ENCODE measurements at regions not wholly inside any gene's neighbourhood (a gene's known extent, or its start where the extent isn't known, plus 50 kb on each side); places are given as distances from the start of the nearest gene placed in this dataset.
"Not testable (repeated sequence)": the region's sequence is repeated elsewhere in the genome, so short reads cannot be mapped to it uniquely, and the experiment has no call there.

- POLR2A ChIA-PET; in situ Hi-C loops (cut with HindIII; ENCODE audit: low pct_unique_long_range_greater_than_20kb, low sequenced_read_pairs); H3K9me3 ChIP-seq (ENCODE audit: control insufficient read depth, insufficient read depth, low read depth, low read length); H3K4me3 ChIP-seq (ENCODE audit: low read depth in 2 of 2, low read length in 2 of 2); CTCF ChIA-PET; intact Hi-C loops (cut with micrococcal nuclease; ENCODE audit: unreplicated experiment); H3K27ac ChIP-seq (ENCODE audit: low read length); ATAC-seq; H3K27me3 ChIP-seq (ENCODE audit: control insufficient read depth, insufficient read depth, low read length); BruUV-seq (replicated peaks); H3K36me3 ChIP-seq (ENCODE audit: control insufficient read depth, insufficient read depth, low read length); H3K4me1 ChIP-seq (ENCODE audit: control insufficient read depth, insufficient read depth, low read length); DNase-seq (ENCODE audit: low read depth, low spot score): not testable (repeated sequence)
Observed at GRCh38 chr16:32842844-32843243, 166.9 kb upstream of the TP53TG3 start.

GRCh38 chr16:32807280-32807679 lies 131.3 kb upstream of the TP53TG3 start:
- in situ Hi-C loops (cut with HindIII; ENCODE audit: low pct_unique_long_range_greater_than_20kb, low sequenced_read_pairs); H3K27me3 ChIP-seq (ENCODE audit: control insufficient read depth, insufficient read depth, low read length); H3K36me3 ChIP-seq (ENCODE audit: control insufficient read depth, insufficient read depth, low read length); CTCF ChIA-PET; ATAC-seq; H3K4me3 ChIP-seq (ENCODE audit: low read depth in 2 of 2, low read length in 2 of 2); POLR2A ChIA-PET; BruUV-seq (replicated peaks); intact Hi-C loops (cut with micrococcal nuclease; ENCODE audit: unreplicated experiment); H3K27ac ChIP-seq (ENCODE audit: low read length); DNase-seq (ENCODE audit: low read depth, low spot score); H3K4me1 ChIP-seq (ENCODE audit: control insufficient read depth, insufficient read depth, low read length); H3K9me3 ChIP-seq (ENCODE audit: control insufficient read depth, insufficient read depth, low read depth, low read length): not testable (repeated sequence)

GRCh38 chr16:32805639-32806038 lies 129.7 kb upstream of the TP53TG3 start:
- H3K4me1 ChIP-seq (ENCODE audit: control insufficient read depth, insufficient read depth, low read length); POLR2A ChIA-PET; in situ Hi-C loops (cut with HindIII; ENCODE audit: low pct_unique_long_range_greater_than_20kb, low sequenced_read_pairs); H3K36me3 ChIP-seq (ENCODE audit: control insufficient read depth, insufficient read depth, low read length); BruUV-seq (replicated peaks); H3K27ac ChIP-seq (ENCODE audit: low read length); CTCF ChIA-PET; intact Hi-C loops (cut with micrococcal nuclease; ENCODE audit: unreplicated experiment); H3K4me3 ChIP-seq (ENCODE audit: low read depth in 2 of 2, low read length in 2 of 2); ATAC-seq; DNase-seq (ENCODE audit: low read depth, low spot score); H3K27me3 ChIP-seq (ENCODE audit: control insufficient read depth, insufficient read depth, low read length); H3K9me3 ChIP-seq (ENCODE audit: control insufficient read depth, insufficient read depth, low read depth, low read length): not testable (repeated sequence)

Data from Panc1 (cell line).